HFF-Myc (cell line): ENCODE measurements at regions not wholly inside any gene's neighbourhood (a gene's known extent, or its start where the extent isn't known, plus 50 kb on each side); places are given as distances from the start of the nearest gene placed in this dataset.

Experiments used
- DNase-seq: peaks from one replicate; pipeline ENCODE4 v3.0.0-alpha.2; 2011; ENCODE audit warnings: low read depth; ENCODE audit errors: extremely low read depth
- H3K4me3 ChIP-seq: replicated peaks from 2 replicates; pipeline ENCODE4 v1.5.1; 2011; ENCODE audit warnings: low read depth, mild to moderate bottlenecking, control low read depth, low read length
- CTCF ChIP-seq: IDR thresholded peaks from 2 replicates; pipeline ENCODE4 v1.5.1; 2012; ENCODE audit warnings: mild to moderate bottlenecking, low read depth, low read length, control low read depth; ENCODE audit errors: missing control alignments

- no peak for DNase-seq
- TF ChIP-seq CTCF = no peak
- no peak overlapping the region for H3K4me3 ChIP-seq
Observed at GRCh38 chr12:75613981-75614380, 102.6 kb upstream of the KRR1 start.

- DNase-seq = no peak
- H3K4me3 ChIP-seq = no peak overlapping the region
- no peak for TF ChIP-seq CTCF
Observed at GRCh38 chr12:75611041-75611440, 99.6 kb upstream of the KRR1 start.

GRCh38 chr12:75606956-75607355 is 95.5 kb upstream of the KRR1 start:
- no peak for DNase-seq
- H3K4me3 ChIP-seq = no peak overlapping the region
- TF ChIP-seq CTCF = no peak

- no peak for DNase-seq
- no peak overlapping the region for H3K4me3 ChIP-seq
- TF ChIP-seq CTCF = no peak
Observed at GRCh38 chr12:75606151-75606550, 94.7 kb upstream of the KRR1 start.

GRCh38 chr12:75603475-75603874 is 92.1 kb upstream of the KRR1 start:
- DNase-seq = no peak
- no peak for TF ChIP-seq CTCF
- no peak overlapping the region for H3K4me3 ChIP-seq

GRCh38 chr12:75602106-75602505 is 90.7 kb upstream of the KRR1 start:
- H3K4me3 ChIP-seq = no peak overlapping the region
- DNase-seq = no peak
- TF ChIP-seq CTCF = no peak

- DNase-seq = no peak
- TF ChIP-seq CTCF = no peak
- H3K4me3 ChIP-seq = no peak overlapping the region
Observed at GRCh38 chr12:75600146-75600545, 88.7 kb upstream of the KRR1 start.
